GM12865 (cell line): ENCODE measurements at regions not wholly inside any gene's neighbourhood (a gene's known extent, or its start where the extent isn't known, plus 50 kb on each side); places are given as distances from the start of the nearest gene placed in this dataset.

ENCODE experiments used
- DNase-seq: peaks from one replicate; pipeline ENCODE4 v3.0.0; 2010; ENCODE audit warnings: low read depth
- H3K4me3 ChIP-seq: 2 replicates; pipeline ENCODE4 v1.5.1; 2011; ENCODE audit warnings: mild to moderate bottlenecking, low read depth, low read length, control low read depth
- CTCF ChIP-seq: IDR thresholded peaks from 2 replicates; pipeline ENCODE4 v1.5.1; 2011; ENCODE audit warnings: low read length, control low read depth, low read depth, inconsistent platforms; ENCODE audit not compliant: insufficient read depth; ENCODE audit errors: missing control alignments

- TF ChIP-seq CTCF, result no peak
- no peak for DNase-seq
- H3K4me3 ChIP-seq, result no peak overlapping the region
Observed at GRCh38 chrX:96449896-96450295, 234.7 kb upstream of the DIAPH2 start.

GRCh38 chrX:96453139-96453538 lies 231.5 kb upstream of the DIAPH2 start:
- DNase-seq, result peak; percentile 42
- TF ChIP-seq CTCF, result no peak
- H3K4me3 ChIP-seq, result no peak overlapping the region

- DNase-seq, result peak; percentile 53
- TF ChIP-seq CTCF, result no peak
- no peak overlapping the region for H3K4me3 ChIP-seq
Observed at GRCh38 chrX:96455078-96455477, 229.6 kb upstream of the DIAPH2 start.

- no peak for TF ChIP-seq CTCF
- H3K4me3 ChIP-seq, result no peak overlapping the region
- no peak for DNase-seq
Observed at GRCh38 chrX:96464880-96465558, 219.6 kb upstream of the DIAPH2 start.

- DNase-seq, result no peak
- TF ChIP-seq CTCF, result no peak
Observed at GRCh38 chrX:96474029-96474740, 210.5 kb upstream of the DIAPH2 start.

GRCh38 chrX:96474741-96475125 lies 209.9 kb upstream of the DIAPH2 start:
- H3K4me3 ChIP-seq, result no peak overlapping the region
- TF ChIP-seq CTCF, result no peak
- no peak for DNase-seq

More at GRCh38 chrX:96474029-96474740, 210.5 kb upstream of the DIAPH2 start:
- no peak overlapping the region for H3K4me3 ChIP-seq
